Hindlimb muscle (tissue), 1 donor: ENCODE measurements at regions not wholly inside any gene's neighbourhood (a gene's known extent, or its start where the extent isn't known, plus 50 kb on each side); places are given as distances from the start of the nearest gene placed in this dataset.

Experiments
- DNase-seq: peaks from one replicate; pipeline ENCODE4 v3.0.0-alpha.2; 2013

DNA sequence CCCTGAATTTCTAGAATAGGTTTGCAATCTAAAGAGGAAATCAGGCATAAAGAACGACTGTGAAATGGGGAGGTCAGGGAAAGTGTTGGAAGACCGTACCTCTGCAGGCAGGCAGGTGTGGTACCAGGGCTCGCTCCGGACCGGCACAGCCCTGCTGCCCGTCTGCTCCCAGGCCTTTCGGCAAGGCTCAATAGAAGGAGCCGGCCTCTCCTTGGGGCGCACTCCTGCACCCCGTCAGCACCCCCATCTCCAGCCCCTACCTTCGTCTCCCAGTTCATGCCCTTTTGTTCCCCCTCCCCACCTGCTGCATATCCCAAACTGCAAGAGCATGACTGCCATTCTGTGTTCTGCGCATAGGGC, 139.8 kb upstream of the SOX1 start:
- no peak for DNase-seq

DNA sequence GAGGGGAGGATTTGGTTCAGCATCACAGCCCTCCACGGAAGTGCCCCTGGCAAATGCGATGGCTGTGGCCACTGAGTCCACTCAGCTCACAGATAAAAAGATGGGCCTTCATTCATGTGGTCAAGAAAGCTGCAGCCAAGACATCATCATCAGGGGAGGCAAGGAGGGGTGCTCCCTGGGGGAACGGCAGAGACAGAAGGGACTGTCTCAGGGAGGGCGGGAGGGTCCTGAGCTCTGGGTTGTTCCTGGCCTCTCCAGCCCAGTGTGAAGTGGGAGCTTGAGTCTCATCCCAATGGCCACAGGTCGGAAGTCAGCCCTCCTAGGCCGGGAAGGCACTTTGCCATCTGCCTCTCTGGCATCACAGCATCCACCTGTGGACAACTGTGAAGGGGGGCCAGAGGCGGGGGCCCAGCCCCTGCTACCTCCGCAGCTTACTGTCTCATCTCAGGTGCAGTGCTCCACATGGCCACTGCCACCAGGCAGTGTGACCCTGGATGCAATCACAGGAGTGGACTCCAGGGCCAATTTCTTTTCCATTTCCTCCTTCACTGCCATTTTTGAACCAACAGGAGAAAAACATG, 137.8 kb upstream of the SOX1 start:
- DNase-seq, result no peak

DNA sequence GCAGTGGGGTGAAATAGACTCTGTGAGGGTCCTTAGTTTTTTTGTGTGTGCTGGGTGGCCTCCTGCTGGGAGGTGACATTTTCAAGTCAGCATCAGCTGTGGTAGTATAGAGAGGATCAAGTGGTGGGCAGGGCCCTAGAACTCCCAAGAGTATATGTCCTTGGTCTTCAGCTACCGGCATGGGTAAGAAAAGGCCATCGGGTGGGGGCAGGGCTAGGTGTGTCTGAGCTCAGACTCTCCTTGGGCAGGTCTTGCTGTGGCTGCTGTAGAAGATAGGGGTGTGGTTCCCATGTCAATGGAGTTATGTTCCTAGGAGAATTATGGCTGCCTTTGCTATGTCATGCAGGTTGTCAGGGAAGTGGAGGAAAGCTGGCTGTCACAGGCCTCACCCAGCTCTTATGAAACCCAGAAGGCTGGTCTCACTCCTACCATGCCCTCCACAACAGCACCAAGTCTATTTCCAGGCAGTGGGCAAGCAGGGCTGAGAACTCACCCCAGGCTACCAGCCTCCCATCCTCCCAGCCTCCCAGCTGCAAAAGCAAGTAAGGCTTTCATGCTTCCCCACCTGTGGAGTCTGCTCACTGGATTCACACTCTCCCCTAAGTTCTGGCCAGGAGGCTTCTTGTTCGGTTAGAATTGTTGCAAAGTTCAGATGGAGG, 130.6 kb upstream of the SOX1 start:
- no peak for DNase-seq

DNA sequence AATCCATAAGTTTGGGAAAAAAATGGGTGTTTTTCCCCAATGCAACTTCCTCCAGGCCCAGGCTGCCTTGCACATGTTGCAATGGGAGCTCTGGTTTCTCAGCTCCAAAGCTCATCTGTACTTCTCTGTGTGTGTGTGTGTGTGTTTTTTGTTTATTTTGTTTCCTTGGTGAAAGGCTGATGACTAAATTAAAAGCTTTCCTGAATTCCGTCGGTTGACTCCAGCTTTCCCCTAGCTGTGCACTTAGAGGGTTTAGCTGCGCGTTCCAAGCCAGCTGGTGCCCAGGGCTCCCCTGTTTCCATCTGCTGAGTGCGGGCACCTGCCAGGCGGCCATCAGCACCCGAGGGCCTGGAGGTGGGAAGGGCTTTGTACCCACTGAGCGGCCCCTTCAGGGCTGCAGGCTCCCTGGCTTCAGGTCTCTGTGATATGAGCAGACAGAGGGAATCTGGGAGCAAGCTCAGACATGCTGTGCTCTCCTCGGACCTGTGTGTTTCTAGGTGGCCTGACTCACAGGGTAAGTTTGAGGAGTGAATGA, 129.1 kb upstream of the SOX1 start:
- no peak for DNase-seq

DNA sequence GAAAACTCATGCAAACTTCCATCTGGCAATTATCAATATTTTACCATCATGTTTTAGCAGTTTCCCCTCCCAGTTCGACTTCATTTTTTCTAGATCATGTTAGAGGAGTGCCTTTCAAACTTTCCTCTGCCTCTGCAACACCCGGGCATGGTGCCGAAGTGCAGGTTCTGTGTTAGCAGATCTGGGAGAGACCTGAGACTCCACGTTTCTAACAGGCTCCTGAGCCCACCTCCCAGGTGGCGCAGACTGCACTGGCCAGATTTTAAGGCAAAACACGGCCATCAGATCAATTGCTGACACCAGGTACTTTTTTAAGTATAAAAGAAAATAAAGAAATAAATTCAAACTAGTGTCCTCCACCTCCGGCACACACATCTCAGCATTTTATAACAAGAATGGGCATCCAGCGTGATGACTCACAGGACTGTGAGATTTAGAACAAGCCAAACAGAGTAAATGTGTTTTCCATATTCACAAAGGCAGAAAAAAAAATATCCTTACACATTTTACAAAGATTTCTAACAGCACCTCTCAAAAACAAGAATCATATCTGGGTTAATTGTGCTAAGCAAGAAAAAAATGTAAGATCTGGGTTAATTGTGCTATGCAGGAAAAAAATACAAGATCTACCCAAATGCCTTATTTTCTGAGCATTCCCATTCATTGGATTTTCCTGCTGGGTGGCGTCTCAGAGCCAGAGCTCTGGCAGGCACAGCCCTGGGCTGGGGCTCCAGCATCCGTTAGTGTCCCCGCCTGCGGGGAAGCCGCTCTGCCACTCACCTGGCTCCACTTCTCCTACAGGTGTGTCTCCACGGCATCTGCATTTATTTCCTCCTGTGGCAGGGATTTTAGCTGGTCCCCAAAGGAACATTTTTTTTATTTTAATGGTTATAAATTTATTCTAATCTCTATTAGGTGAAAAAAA, 127.9 kb upstream of the SOX1 start:
- DNase-seq, result peak; percentile 24

DNA sequence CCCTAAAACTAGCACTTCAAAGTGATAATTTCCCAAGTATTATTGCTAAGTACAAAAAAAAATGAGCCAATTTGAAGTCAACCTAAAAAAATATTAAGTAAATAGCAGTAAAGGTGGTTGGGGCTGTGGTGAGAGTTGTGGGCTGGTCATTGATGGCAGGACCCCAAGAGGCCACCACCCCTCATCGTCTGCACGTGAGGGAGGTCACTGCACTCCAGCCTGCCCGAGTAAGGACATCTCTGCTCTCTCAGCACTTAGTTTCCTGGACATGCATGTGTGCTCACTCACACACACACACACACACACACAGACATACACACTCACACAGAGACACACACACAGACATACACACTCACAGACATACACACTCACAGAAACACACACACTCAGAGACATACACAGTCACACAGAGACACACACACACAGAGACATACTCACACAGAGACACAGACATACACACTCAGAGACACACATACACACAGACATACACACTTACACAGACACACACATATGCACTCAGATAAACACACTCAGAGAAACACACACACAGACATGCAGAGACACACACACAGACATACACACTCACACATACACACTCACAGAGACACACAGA, 127.2 kb upstream of the SOX1 start:
- DNase-seq, result no peak

DNA sequence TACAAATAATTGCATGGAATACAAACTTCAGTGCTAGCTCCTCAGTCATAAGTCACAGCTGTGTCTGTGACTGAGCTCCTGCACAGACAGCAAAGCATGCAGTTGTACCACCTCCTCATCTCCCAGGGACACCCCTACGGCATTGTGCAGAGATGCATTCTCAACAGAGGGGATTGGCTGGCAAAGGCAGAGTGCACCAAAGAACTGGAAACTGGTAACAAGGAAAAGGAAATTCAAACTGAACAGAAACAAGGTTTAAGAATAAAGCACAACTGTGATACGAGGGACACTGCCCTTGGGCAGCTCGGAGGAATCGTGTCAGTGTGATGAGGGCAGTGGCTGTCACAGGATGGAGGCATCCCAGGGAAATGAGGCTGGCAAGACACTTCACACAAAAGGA, 126.1 kb upstream of the SOX1 start:
- DNase-seq, result no peak

DNA sequence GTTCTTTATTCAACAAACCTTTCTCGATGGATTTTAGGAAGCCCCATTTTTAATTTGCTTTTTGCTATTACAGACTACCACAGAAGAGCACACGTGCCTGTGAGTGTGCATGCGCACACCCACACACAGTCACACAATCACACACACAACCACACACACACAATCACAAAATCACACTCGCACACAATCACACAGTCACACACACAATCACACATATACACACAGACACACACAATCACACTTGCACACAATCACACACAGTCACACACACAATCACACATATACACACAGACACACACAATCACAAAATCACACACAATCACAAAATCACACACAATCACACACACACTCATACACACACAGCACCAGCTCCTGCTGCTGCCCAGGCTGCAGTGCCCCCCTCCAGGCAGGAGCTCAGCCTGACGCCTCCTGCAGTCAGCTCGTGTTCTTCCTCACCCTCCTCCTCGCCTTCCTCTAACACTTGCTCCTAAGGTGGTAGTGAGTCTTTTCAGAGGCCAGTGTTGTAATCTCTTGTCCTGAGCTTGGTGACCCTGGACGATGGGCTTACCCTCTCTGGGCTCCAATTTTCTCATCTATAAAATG, 125.0 kb upstream of the SOX1 start:
- no peak for DNase-seq

DNA sequence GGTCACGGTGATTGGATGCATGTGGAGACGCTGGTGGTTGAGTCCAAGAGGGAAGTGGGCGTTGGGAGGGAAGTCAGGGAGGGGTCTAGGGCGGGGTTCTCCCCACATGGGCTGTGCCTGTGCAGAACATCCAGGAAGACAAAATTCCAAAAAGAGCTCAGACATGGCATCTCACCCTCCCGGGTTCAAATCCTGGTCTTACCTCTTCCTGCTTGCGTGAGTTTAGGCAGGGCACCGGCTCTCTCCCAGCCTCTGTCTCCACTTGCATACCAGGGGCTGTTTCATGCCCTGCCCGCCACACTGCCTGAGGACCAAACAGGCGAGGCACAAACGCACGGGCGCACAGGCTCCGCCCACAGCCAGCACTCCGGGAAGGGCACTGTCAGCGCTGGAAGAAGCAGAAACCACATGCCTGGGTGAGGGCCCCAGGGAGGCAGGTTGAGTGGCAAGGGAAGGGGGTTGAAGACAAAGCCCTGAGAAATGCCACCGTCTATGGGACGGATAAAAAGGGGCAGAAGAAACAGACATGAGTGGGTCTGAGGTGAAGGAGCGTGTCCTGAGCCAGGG, 123.6 kb upstream of the SOX1 start:
- no peak for DNase-seq

DNA sequence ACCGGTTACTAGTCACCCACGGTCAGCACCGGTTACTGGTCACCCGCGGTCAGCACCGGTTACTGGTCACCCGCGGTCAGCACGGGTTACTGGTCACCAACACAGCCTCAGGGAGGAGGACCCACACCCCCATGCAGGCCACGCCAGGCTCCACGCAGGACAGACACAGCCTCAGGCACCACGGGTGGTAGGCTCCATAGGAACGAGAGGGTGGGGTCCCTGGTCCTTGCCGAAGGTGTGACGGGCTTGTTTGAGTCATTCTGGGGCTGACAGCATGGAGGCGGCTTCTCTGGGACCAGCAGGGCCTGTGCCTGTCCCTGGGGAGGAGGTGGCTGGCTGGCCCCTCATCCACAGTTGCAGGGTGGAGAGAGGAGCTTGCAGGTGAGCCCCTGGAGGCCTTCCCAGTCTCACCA, 122.8 kb upstream of the SOX1 start:
- no peak for DNase-seq

DNA sequence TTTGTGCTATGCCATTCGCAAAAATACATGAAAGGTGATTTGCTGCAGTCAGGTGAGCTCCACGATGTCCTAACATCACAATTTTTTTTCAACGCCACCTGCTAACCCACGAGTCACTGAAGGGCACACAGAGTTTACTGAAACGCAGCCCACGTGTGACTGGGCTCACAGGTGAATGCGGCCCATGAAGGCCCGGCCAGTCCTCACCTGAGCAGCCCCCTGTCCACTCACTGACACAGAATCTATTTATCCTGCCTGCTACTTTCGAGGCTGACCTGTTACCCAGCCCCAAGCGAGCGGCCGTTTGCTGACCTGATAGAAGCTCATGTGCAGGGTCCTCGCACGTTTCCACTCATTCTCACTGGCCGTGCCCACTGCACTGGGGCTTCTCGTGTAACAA, 121.9 kb upstream of the SOX1 start:
- DNase-seq, result no peak

DNA sequence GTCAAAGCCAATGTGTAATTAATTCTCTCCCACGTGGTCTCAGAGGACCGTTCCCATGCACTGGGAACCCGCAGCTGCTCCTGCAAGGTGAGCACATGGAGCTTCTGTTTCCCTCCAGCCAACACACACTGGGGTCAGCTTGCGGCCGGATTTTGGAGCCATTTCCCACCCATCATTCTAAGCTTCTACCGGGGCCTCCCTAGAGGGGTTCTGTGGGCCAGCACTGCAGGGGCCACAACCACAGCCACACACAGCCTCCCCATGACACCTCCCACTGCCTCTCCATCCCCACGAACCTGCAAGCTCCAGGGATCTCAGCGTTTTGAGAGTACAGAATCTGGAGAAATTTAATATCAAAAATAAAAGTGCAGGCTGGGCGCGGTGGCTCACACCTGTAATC, 120.7 kb upstream of the SOX1 start:
- no peak for DNase-seq

DNA sequence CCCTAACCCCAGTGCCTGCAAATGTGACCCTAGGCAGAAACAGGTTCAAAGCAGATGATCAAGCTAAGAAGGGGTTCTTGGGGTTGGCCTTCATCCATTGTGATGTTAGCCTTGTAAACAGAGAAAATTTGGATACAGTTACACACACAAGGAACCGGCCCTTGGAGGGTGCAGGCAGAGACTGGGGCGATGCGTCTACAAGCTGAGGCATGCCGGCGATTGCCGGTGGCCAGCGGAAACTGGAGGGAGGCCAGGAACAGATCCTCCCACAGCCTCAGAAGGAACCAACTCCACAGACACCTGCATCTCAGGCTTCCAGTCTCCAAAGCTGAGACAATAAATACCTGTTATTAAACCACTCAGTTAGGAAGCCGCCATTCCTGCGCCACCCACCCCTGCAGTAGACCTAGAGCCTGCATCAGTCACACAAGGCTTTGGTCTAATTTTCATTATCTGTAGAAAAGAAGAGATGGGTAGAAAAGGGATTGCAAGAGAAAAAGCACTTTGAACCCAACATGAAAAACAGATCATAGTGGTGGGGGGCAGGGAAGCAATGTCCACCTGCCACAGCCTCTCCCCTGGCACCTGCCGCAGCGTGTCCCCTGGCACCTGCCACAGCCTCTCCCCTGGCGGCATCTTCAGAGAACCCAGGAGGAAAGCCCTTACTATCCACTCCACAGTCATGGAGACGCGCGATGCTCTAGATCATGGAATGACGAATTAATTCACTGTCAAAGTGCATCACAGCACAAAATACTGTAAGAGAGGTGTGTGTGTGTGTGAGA, 119.7 kb upstream of the SOX1 start:
- DNase-seq, result no peak

DNA sequence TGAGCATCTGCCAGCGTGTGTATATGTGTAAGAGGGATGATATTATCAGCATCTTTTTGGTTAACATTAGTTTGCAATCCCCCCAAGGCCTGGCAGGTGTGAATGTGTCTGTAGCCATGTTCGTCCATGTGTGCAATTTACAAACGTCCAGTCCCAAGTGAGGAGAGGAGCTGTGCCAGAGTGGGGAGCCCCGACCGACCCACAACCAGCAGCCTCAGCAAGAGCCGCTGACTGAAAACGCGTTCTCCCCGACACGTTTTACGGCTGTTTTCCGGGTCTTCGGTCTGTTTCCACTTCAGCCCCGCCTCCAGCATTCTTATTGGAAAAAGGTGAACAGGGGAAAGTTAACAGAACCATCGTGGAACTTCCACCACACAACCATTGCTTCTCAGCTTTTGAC, 119.1 kb upstream of the SOX1 start:
- DNase-seq, result no peak

DNA sequence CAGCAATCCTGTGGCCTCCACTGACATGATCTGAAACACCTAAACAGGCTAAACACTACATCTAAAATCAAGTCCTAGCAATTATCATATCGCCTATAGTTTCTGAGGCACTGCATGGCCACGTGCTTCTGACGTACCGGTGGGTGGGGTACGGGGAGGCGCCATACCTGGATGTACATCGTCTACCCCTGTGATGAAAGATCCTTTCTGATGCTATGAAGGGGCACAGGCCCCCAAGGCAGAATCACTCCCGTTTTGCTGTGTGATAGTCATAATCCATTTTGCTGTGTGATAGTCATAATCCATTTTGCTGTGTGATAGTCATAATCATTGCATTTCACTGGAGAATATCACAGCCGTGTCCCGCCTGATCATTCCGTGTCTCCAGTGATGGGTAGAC, 118.7 kb upstream of the SOX1 start:
- no peak for DNase-seq

DNA sequence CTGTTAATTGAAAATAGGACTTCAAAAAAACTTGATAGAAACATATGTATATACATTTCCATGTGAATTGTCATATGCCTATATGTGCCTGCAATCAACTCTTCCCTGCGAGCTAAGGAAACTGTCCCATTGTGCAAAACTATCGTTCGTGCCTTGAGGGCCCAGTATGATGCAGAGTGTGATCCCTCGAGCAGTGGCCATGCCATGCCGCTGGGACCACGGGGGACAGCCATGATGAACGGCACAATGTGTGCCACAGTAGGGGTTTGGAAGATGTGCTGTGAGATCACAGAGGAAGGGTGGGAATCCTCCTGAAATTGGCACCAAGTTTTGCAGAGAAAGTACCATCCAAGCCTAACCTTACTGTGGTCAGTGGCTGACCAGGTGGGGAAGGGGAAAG, 118.1 kb upstream of the SOX1 start:
- DNase-seq, result no peak

DNA sequence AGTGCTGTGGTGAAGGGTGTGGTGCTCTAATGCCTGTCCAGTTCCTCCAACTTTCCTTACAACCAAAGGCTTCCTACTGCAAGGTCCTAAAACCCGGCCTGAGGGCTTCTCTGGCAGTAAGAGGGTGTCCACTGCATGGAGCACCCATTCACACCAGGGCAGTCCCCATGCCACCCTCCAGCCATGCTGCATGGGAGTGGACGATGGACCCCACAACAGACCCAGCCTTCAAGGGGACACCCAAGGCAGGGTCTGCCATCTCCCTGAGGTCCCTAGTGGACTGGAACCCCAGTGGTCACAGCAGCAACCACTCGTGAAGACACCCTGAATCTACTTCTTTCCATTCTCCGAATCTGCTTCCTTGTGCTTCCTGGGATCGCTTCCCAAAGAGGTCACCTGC, 117.6 kb upstream of the SOX1 start:
- DNase-seq, result no peak

DNA sequence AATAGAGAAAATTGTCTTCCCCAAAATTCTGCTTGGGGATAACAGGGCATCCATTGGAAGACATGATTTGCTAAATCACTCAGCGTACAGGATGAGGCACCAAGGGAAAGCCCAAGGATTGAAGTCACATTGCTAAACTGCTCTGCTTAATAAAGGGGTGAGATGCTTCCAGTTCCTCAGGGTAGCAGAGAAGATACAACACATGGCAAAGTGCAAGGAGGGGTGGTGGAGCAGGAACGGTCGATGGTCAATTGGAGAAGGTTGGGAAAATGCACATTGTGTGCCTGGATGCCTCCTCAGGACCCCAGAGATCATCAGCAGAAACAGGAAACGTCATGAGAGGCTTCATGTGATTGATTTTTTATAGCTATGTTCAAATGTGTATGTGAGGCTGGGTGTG, 116.3 kb upstream of the SOX1 start:
- no peak for DNase-seq

DNA sequence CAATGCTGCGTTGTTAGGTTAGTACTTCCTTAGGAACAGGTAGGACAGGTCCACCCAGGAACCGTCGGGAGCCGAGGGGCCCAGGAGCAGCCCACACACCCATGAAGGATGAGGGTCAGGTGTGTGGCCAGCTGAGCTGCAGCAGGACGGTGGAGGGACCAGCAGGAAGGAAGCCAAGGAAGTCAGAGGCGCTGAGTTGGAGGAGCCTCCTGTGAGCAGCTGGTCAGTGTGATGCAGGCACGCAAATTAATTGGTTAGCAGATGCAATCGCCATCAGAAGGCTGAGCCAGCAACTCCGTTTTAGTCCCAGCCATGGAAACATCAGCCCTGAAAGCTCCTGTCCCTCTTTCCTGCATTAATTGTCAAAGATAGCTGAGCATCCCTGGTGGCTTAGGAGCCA, 114.9 kb upstream of the SOX1 start:
- DNase-seq, result no peak

DNA sequence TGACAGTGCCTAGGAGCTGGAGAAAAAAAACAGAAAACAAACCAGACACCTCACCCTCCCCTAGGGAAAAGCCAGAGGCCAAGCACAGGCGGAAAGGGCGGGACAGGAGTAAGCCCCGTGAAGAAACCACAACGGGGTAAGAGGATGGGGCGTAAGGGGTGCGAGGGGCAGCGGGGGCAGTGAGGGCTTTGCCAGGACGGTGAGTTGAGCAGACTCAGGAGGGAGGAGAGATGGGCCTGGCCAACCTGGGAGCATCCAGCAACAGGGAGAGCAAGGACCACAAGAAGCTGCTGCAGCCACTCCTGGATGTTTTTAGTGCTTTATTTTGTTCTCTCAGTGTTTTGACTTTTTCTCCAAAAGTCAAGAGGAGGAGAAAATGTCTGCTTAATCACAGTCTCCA, 114.1 kb upstream of the SOX1 start:
- DNase-seq, result no peak

DNA sequence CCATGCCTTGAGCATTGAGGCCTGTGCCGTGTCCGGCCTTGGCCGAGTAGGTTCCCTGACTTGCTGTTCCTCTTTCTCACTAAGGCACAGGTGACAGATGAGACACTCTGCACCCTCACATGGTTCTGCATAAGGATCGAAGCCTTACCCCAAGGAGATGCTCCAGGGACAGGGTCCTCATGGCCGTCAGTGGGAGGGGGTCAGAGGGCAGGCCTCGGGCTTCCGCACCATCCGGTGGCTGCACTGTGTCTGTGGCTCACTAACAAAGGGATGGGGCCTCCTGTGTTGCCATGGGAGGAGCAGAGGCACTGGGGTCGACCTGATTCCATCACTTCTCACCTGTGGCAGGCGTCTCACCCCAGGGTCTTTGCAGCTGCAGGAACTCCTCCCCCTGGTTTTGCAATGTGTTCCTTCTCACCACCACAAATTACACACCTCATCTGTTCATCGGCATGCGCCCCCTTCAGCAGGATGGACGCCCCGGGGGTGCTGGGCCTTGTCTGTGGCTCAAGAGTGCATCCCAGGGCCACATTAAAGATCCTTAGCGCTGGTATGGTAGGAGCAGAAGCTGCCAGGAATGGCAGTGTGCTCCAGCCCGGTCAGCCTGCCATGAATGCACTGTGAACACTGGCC, 113.3 kb upstream of the SOX1 start:
- DNase-seq, result no peak
